ENCODE measurements at regions not wholly inside any gene's neighbourhood (a gene's known extent, or its start where the extent isn't known, plus 50 kb on each side); places are given as distances from the start of the nearest gene placed in this dataset.

- TF ChIP-seq CTCF (IDR thresholded peaks at IDR 0.05; ENCODE audit: low read depth, low read length): no peak
- H3K4me3 ChIP-seq (ENCODE audit: low read depth, low read length): no peak overlapping the region
- DNase-seq (ENCODE audit: low read depth, low spot score): no peak
- in situ Hi-C loops (cut with HindIII; ENCODE audit: low sequenced_read_pairs): no loop called here
Measured at GRCh38 chr6:90701926-90702325, 115.1 kb upstream of the MAP3K7 start.

GRCh38 chr6:90701146-90701781 lies 114.4 kb upstream of the MAP3K7 start:
- in situ Hi-C loops (cut with HindIII; ENCODE audit: low sequenced_read_pairs): no loop called here
- TF ChIP-seq CTCF (IDR thresholded peaks at IDR 0.05; ENCODE audit: low read depth, low read length): no peak
- no peak for DNase-seq (ENCODE audit: low read depth, low spot score)
- H3K4me3 ChIP-seq (ENCODE audit: low read depth, low read length): no peak overlapping the region

GRCh38 chr6:90695316-90695715 lies 108.4 kb upstream of the MAP3K7 start:
- no peak for TF ChIP-seq CTCF (IDR thresholded peaks at IDR 0.05; ENCODE audit: low read depth, low read length)
- no peak overlapping the region for H3K4me3 ChIP-seq (ENCODE audit: low read depth, low read length)
- DNase-seq (ENCODE audit: low read depth, low spot score): no peak
- in situ Hi-C loops (cut with HindIII; ENCODE audit: low sequenced_read_pairs): no loop called here

GRCh38 chr6:90694802-90695201 lies 107.9 kb upstream of the MAP3K7 start:
- no peak overlapping the region for H3K4me3 ChIP-seq (ENCODE audit: low read depth, low read length)
- DNase-seq (ENCODE audit: low read depth, low spot score): no peak
- no peak for TF ChIP-seq CTCF (IDR thresholded peaks at IDR 0.05; ENCODE audit: low read depth, low read length)
- in situ Hi-C loops (cut with HindIII; ENCODE audit: low sequenced_read_pairs): no loop called here

- no peak overlapping the region for H3K4me3 ChIP-seq (ENCODE audit: low read depth, low read length)
- TF ChIP-seq CTCF (IDR thresholded peaks at IDR 0.05; ENCODE audit: low read depth, low read length): no peak
- no peak for DNase-seq (ENCODE audit: low read depth, low spot score)
- in situ Hi-C loops (cut with HindIII; ENCODE audit: low sequenced_read_pairs): no loop called here
Measured at GRCh38 chr6:90691823-90692222, 105.0 kb upstream of the MAP3K7 start.

GRCh38 chr6:90689172-90689571 lies 102.3 kb upstream of the MAP3K7 start:
- no peak for TF ChIP-seq CTCF (IDR thresholded peaks at IDR 0.05; ENCODE audit: low read depth, low read length)
- in situ Hi-C loops (cut with HindIII; ENCODE audit: low sequenced_read_pairs): no loop called here
- DNase-seq (ENCODE audit: low read depth, low spot score): no peak
- no peak overlapping the region for H3K4me3 ChIP-seq (ENCODE audit: low read depth, low read length)

Data from astrocyte of the spinal cord (primary cell).